ENCODE measurements at regions not wholly inside any gene's neighbourhood (a gene's known extent, or its start where the extent isn't known, plus 50 kb on each side); places are given as distances from the start of the nearest gene placed in this dataset.

DNA sequence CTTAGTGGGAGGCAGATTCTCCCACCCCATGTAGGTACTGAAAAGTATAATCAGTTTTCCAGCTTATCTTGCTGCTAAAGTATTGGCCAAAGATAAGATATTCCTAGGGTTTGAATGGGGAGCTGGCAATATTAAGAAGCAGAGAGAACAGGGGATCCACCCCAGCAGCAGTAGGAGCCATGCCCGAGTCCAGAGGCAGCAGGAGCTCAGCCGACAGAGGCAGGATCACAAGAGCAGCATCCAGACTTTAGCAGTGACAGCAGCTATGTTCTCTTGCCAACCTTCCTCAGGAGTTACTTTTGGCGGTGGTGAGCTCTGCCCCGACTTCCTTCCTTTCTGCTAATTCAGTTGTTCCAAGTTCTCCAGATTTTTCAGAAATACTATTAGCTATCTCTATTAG lies 224.5 kb downstream of the GADD45G start:
- H3K36me3 ChIP-seq (ENCODE audit: control insufficient read depth, insufficient read depth, low read length): no peaks in the 10 kb centered on the region
- no peak overlapping the region for H3K27ac Mint-ChIP-seq
- H3K9ac ChIP-seq (ENCODE audit: extremely low read depth, low read length, poor library complexity, severe bottlenecking): no peak overlapping the region
- no peak overlapping the region for H3K4me3 Mint-ChIP-seq
- DNase-seq: peak; percentile 12
- peaks cover 4% of the 10 kb centered on the region for H3K27me3 Mint-ChIP-seq (ENCODE audit: insufficient read depth)
- TF ChIP-seq, protein P1, sequence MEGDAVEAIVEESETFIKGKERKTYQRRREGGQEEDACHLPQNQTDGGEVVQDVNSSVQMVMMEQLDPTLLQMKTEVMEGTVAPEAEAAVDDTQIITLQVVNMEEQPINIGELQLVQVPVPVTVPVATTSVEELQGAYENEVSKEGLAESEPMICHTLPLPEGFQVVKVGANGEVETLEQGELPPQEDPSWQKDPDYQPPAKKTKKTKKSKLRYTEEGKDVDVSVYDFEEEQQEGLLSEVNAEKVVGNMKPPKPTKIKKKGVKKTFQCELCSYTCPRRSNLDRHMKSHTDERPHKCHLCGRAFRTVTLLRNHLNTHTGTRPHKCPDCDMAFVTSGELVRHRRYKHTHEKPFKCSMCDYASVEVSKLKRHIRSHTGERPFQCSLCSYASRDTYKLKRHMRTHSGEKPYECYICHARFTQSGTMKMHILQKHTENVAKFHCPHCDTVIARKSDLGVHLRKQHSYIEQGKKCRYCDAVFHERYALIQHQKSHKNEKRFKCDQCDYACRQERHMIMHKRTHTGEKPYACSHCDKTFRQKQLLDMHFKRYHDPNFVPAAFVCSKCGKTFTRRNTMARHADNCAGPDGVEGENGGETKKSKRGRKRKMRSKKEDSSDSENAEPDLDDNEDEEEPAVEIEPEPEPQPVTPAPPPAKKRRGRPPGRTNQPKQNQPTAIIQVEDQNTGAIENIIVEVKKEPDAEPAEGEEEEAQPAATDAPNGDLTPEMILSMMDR (conservative IDR thresholded peaks at IDR 0.05): no peak
- H3K4me3 ChIP-seq (ENCODE audit: low read length): no peak overlapping the region
- no peaks in the 10 kb centered on the region for H3K36me3 Mint-ChIP-seq (ENCODE audit: low read depth)
- no peaks in the 10 kb centered on the region for H3K4me1 Mint-ChIP-seq
- peaks cover 2% of the 10 kb centered on the region for H3K9me3 Mint-ChIP-seq
- H3K27me3 ChIP-seq (ENCODE audit: control insufficient read depth, insufficient read depth, low read length, poor library complexity, severe bottlenecking): no peaks in the 10 kb centered on the region
- no peak overlapping the region for H3K27ac ChIP-seq (ENCODE audit: low read depth, low read length)
- 93 to 95% methylated on average over 3 to 4 of the region's 4 CpGs for WGBS, 2 experiments (ENCODE audit: insufficient coverage in 1 of 2, insufficient read length in 1 of 2)
- no peaks in the 10 kb centered on the region for H3K9me3 ChIP-seq (ENCODE audit: control insufficient read depth, low read length)
- no peaks in the 10 kb centered on the region for H3K4me1 ChIP-seq (ENCODE audit: control insufficient read depth, insufficient read depth, low read length)

DNA sequence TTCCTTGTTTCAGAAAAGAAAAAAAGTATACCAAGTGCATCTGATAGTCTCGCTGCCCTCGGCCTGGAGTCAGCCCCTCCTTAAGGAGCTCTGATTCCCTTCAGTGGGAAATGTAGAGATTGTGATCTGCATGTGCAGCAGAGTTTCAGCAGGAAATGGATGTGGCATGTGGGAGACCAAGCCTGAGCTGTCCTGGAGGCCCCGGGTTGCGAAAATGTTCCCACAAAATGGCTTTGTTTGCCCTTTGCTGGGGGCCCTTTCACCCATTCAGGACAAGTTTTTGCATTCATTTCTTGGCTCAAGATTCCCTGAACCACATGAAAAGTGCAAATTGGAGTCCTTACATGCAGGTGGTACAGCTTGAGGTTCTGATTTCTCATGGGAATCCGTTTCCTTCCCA lies 230.9 kb downstream of the GADD45G start:
- DNase-seq: peak; percentile 34
- Mint-ChIP-seq H3K4me3 (no peak overlapping the region), H3K9me3 (peaks cover under 1% of the 10 kb centered on the region), H3K27me3 (ENCODE audit: insufficient read depth) (peaks cover 3% of the 10 kb centered on the region), H3K36me3 (ENCODE audit: low read depth) (no peaks in the 10 kb centered on the region), H3K27ac (no peak overlapping the region), H3K4me1 (peaks cover 7% of the 10 kb centered on the region)
- Histone ChIP-seq H3K9ac (ENCODE audit: extremely low read depth, low read length, poor library complexity, severe bottlenecking) (no peak overlapping the region), H3K27ac (ENCODE audit: low read depth, low read length) (no peak overlapping the region), H3K27me3 (ENCODE audit: control insufficient read depth, insufficient read depth, low read length, poor library complexity, severe bottlenecking) (no peaks in the 10 kb centered on the region), H3K9me3 (ENCODE audit: control insufficient read depth, low read length) (no peaks in the 10 kb centered on the region), H3K36me3 (ENCODE audit: control insufficient read depth, insufficient read depth, low read length) (no peaks in the 10 kb centered on the region), H3K4me3 (ENCODE audit: low read length) (no peak overlapping the region), H3K4me1 (ENCODE audit: control insufficient read depth, insufficient read depth, low read length) (peaks cover 2% of the 10 kb centered on the region)
- WGBS, 2 experiments (ENCODE audit: insufficient coverage in 1 of 2, insufficient read length in 1 of 2): 93 to 98% methylated on average over 5 of the region's 5 CpGs
- TF ChIP-seq, protein P1 (conservative IDR thresholded peaks at IDR 0.05): no peak

DNA sequence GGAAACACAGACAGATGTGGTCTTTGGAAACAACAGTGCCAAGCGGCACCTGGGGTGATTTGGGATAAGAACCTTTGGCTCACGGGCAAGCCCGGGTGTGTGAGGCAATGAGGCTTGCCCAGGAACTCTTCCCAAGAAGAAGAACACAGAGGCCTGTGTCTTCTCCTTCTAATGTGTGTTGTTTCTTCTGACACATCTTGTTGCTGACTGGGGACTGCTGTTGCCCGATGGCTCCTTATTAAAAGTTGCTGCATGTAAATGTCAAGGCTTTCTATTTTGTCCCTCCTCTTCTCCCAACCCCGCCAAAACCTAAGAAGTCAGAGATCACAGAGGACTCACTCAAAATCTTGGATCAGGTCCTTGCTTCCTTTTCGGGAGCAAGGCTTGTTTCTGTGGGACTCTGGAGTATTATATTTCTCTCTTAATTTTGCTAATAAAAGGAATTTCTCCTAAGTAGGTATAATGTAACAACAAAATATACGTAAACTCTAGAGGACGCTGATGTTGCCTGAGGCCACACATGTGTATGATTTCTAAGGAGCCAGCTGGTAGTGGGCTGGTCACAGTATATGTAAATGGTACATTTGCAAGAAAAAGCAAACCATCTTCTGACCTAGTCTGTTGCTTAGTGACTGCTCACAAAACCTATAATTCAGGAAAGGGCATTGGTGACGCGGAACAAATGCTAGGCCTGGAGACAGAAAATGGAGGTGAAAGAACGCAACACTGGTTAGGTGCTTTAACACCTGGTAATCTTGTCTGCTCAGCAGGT lies 232.5 kb downstream of the GADD45G start:
- Mint-ChIP-seq H3K4me1 (peaks cover 18% of the 10 kb centered on the region), H3K36me3 (ENCODE audit: low read depth) (no peaks in the 10 kb centered on the region), H3K9me3 (no peaks in the 10 kb centered on the region), H3K27ac (no peak overlapping the region), H3K27me3 (ENCODE audit: insufficient read depth) (peaks cover 3% of the 10 kb centered on the region), H3K4me3 (no peak overlapping the region)
- Histone ChIP-seq H3K36me3 (ENCODE audit: control insufficient read depth, insufficient read depth, low read length) (no peaks in the 10 kb centered on the region), H3K9ac (ENCODE audit: extremely low read depth, low read length, poor library complexity, severe bottlenecking) (no peak overlapping the region), H3K4me1 (ENCODE audit: control insufficient read depth, insufficient read depth, low read length) (peaks cover 2% of the 10 kb centered on the region), H3K27ac (ENCODE audit: low read depth, low read length) (no peak overlapping the region), H3K9me3 (ENCODE audit: control insufficient read depth, low read length) (no peaks in the 10 kb centered on the region), H3K27me3 (ENCODE audit: control insufficient read depth, insufficient read depth, low read length, poor library complexity, severe bottlenecking) (no peaks in the 10 kb centered on the region), H3K4me3 (ENCODE audit: low read length) (no peak overlapping the region)
- peak; percentile 23 for DNase-seq
- TF ChIP-seq, protein P1 (conservative IDR thresholded peaks at IDR 0.05): no peak
- WGBS, 2 experiments (ENCODE audit: insufficient coverage in 1 of 2, insufficient read length in 1 of 2): 81 to 88% methylated on average over 6 to 10 of the region's 11 CpGs

Measured in endodermal cell (in vitro differentiated cells).